Ovary (tissue), 3 donors: ENCODE measurements at regions not wholly inside any gene's neighbourhood (a gene's known extent, or its start where the extent isn't known, plus 50 kb on each side); places are given as distances from the start of the nearest gene placed in this dataset.

Experiments
- CTCF ChIP-seq, 3 donors: fragments of 450-650 bp in 2 of 3; fragments of 200-600 bp in 1 of 3; IDR thresholded peaks; one replicate each; pipeline versions ENCODE4 v1.5.1 to v1.8.0; 2016 to 2022; ENCODE audit warnings: antibody characterized with exemption in 3 of 3, mild to moderate bottlenecking in 1 of 3
- EP300 ChIP-seq: sonication (generic); formaldehyde crosslinking; IDR thresholded peaks from one replicate; pipeline ENCODE4 v1.6.1; 2017; ENCODE audit warnings: antibody characterized with exemption
- POLR2A ChIP-seq: fragments of 450-650 bp; IDR thresholded peaks from one replicate; pipeline ENCODE4 v1.6.1; 2017; ENCODE audit warnings: antibody characterized with exemption, mild to moderate bottlenecking, moderate library complexity
- donor health status: DM: no; HTN: no; CAD: no.

DNA sequence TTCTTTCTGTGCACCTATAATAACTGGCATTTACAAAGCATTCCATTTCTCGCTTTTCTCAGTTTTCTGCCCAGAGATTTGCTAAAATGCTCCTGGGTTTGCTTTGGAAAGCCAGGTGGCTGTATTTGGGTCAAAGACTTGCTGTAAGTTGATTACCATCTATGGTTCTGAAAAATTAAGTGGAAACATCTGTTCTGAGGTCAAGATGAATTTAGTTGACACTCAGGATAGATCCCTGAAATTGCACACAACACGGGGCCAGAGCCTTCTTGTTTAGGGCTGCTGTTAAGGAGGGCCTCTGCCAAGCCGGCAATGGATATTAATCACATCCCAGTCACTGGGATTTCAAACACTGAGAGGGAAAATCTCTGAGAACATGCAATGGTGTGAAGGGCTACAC is 111.6 kb upstream of the GLI3 start:
- TF ChIP-seq CTCF (IDR thresholded peaks at IDR 0.05) (no peak), POLR2A (no peak), EP300 (no peak)
